HCT116 (cell line): ENCODE measurements at regions not wholly inside any gene's neighbourhood (a gene's known extent, or its start where the extent isn't known, plus 50 kb on each side); places are given as distances from the start of the nearest gene placed in this dataset.
"Not testable (repeated sequence)": the region's sequence is repeated elsewhere in the genome, so short reads cannot be mapped to it uniquely, and the experiment has no call there.

Source experiments
- ATAC-seq: fragments of 200-7000 bp; cut with Tn5 transposase; 2 replicates; pipeline ENCODE4 v1.9.1; 2020; ENCODE audit warnings: mild to moderate bottlenecking, moderate library complexity
- BruUV-seq: library from RNA; stranded (reverse); fragments of 400-500 nt; replicated peaks from 2 replicates; lab custom pipeline; 2021; lab: Mats Ljungman, UMichigan
- CTCF ChIA-PET: fragments of 300-600 bp; sonication (Branson Sonifier 250); formaldehyde crosslinking; loops from one replicate; lab custom pipeline; 2021; ENCODE audit warnings: antibody characterized with exemption; lab: Charles Lee
- POLR2A ChIA-PET: fragments of 300-600, 350-600 bp; sonication (Branson Sonifier 250); formaldehyde crosslinking; loops from one replicate; lab custom pipeline; 2021; ENCODE audit warnings: antibody characterized with exemption; lab: Charles Lee
- RAD21 ChIA-PET, 2 experiments: fragments of 300-600 bp; sonication (Branson Sonifier 250); formaldehyde crosslinking; loops; one replicate each; lab custom pipeline; 2023; ENCODE audit warnings: low total read pairs in 2 of 2; ENCODE audit not compliant: uncharacterized antibody in 2 of 2, unreplicated experiment in 2 of 2, low non-redundant PET in 1 of 2; lab: Charles Lee
- DNase-seq: peaks from one replicate; pipeline ENCODE4 v3.0.0-alpha.2; 2010; ENCODE audit warnings: low read depth, low spot score
- H2AFZ ChIP-seq: fragments of 200-600 bp; shearing (Covaris generic), sonication (generic); 2 replicates; pipeline ENCODE4 v1.6.1; 2017; ENCODE audit warnings: low read depth, mixed run types, mixed read lengths, antibody characterized with exemption, low read length; ENCODE audit not compliant: poor library complexity, severe bottlenecking
- H3K27ac ChIP-seq: 2 replicates; pipeline ENCODE4 v1.5.1; 2012; ENCODE audit warnings: low read depth, low read length
- H3K27me3 ChIP-seq: fragments of 200-600 bp; sonication (generic); 2 replicates; pipeline ENCODE4 v1.6.1; 2016; ENCODE audit warnings: mixed run types, low read length, mixed read lengths; ENCODE audit not compliant: insufficient read depth
- H3K36me3 ChIP-seq, 2 experiments: fragments of 200-500 bp in 1 of 2; fragments of 200-600 bp in 1 of 2; sonication (Bioruptor generic) in 1 of 2; sonication (generic) in 1 of 2; 2 replicates each; pipeline versions ENCODE4 v1.5.1 to v1.6.1; 2014 to 2016; ENCODE audit warnings: low read length in 2 of 2, inconsistent platforms in 1 of 2, mixed read lengths in 1 of 2, mixed run types in 1 of 2; ENCODE audit not compliant: insufficient read depth in 2 of 2, control insufficient read depth in 1 of 2
- H3K4me1 ChIP-seq, 2 experiments: fragments of 200-600 bp in 1 of 2; sonication (generic) in 1 of 2; 2 replicates each; pipeline versions ENCODE4 v1.5.1 to v1.6.1; 2012 to 2017; ENCODE audit warnings: low read length in 2 of 2, inconsistent platforms in 1 of 2, mild to moderate bottlenecking in 1 of 2, mixed read lengths in 1 of 2, mixed run types in 1 of 2, moderate library complexity in 1 of 2; ENCODE audit not compliant: insufficient read depth in 2 of 2, control insufficient read depth in 1 of 2
- H3K4me2 ChIP-seq: fragments of 200-600 bp; sonication (generic); 2 replicates; pipeline ENCODE4 v1.6.1; 2017; ENCODE audit warnings: mixed run types, low read length, mixed read lengths
- H3K4me3 ChIP-seq, 2 experiments: fragments of 200-600 bp in 1 of 2; sonication (generic) in 1 of 2; replicated peaks in 1 of 2; 2 replicates each; pipeline ENCODE4 v1.5.1; 2011 to 2016; ENCODE audit warnings: low read length in 2 of 2, control low read depth in 1 of 2, low read depth in 1 of 2, mild to moderate bottlenecking in 1 of 2, mixed read lengths in 1 of 2, mixed run types in 1 of 2
- H3K79me2 ChIP-seq: fragments of 200-600 bp; sonication (generic); 2 replicates; pipeline ENCODE4 v1.6.1; 2017; ENCODE audit warnings: mild to moderate bottlenecking, mixed run types, low read length, moderate library complexity, mixed read lengths; ENCODE audit not compliant: insufficient read depth
- H3K9ac ChIP-seq: fragments of 200-600 bp; sonication (generic); 2 replicates; pipeline ENCODE4 v1.6.1; 2016; ENCODE audit warnings: low read length, mixed read lengths
- H3K9me2 ChIP-seq: fragments of 200-600 bp; sonication (generic), shearing (Covaris generic); 2 replicates; pipeline ENCODE4 v1.6.1; 2017; ENCODE audit warnings: mixed run types, mild to moderate bottlenecking, moderate library complexity; ENCODE audit not compliant: insufficient read depth
- H3K9me3 ChIP-seq, 2 experiments: fragments of 200-500 bp in 1 of 2; fragments of 200-600 bp in 1 of 2; sonication (Bioruptor generic) in 1 of 2; sonication (generic) in 1 of 2; 2 replicates each; pipeline ENCODE4 v1.6.1; 2014 to 2017; ENCODE audit warnings: low read length in 2 of 2, mixed read lengths in 2 of 2, inconsistent platforms in 1 of 2, low read depth in 1 of 2, mild to moderate bottlenecking in 1 of 2, mixed run types in 1 of 2, moderate library complexity in 1 of 2; ENCODE audit not compliant: control insufficient read depth in 1 of 2, insufficient read depth in 1 of 2
- H4K20me1 ChIP-seq: fragments of 200-600 bp; sonication (generic), shearing (Covaris generic); 2 replicates; pipeline ENCODE4 v1.6.1; 2017; ENCODE audit warnings: mixed run types, mild to moderate bottlenecking, moderate library complexity; ENCODE audit not compliant: insufficient read depth
- ATF3 ChIP-seq: IDR thresholded peaks from 2 replicates; pipeline ENCODE4 v1.6.1; 2012
- CBX3 ChIP-seq: IDR thresholded peaks from 2 replicates; pipeline ENCODE4 v1.6.1; 2012; ENCODE audit warnings: low read depth
- CEBPB ChIP-seq: IDR thresholded peaks from 2 replicates; pipeline ENCODE4 v1.6.1; 2012; ENCODE audit warnings: low read depth
- EGR1 ChIP-seq: IDR thresholded peaks from 2 replicates; pipeline ENCODE4 v1.6.1; 2012; ENCODE audit warnings: low read depth
- ELF1 ChIP-seq: IDR thresholded peaks from 2 replicates; pipeline ENCODE4 v1.6.1; 2012; ENCODE audit warnings: low read depth, borderline replicate concordance
- EZH2 ChIP-seq: fragments of 200-600 bp; sonication (generic); IDR thresholded peaks from 2 replicates; pipeline ENCODE4 v1.6.1; 2017; ENCODE audit warnings: antibody characterized with exemption, mixed run types
- EZH2phosphoT487 ChIP-seq: fragments of 200-600 bp; IDR thresholded peaks from 2 replicates; pipeline ENCODE4 v1.6.1; 2018; ENCODE audit warnings: antibody characterized with exemption, borderline replicate concordance
- FOSL1 ChIP-seq: IDR thresholded peaks from 2 replicates; pipeline ENCODE4 v1.6.1; 2012; ENCODE audit warnings: low read depth
- JUND ChIP-seq: IDR thresholded peaks from 2 replicates; pipeline ENCODE4 v1.6.1; 2012
- POLR2A ChIP-seq: IDR thresholded peaks from 2 replicates; pipeline ENCODE4 v1.7.0; 2011; ENCODE audit warnings: borderline replicate concordance; ENCODE audit not compliant: insufficient read depth, insufficient read length; ENCODE audit errors: extremely low read depth
- POLR2AphosphoS5 ChIP-seq: IDR thresholded peaks from 2 replicates; pipeline ENCODE4 v1.6.1; 2011; ENCODE audit warnings: mild to moderate bottlenecking, low read depth, low read length, moderate library complexity
- RAD21 ChIP-seq: IDR thresholded peaks from 2 replicates; pipeline ENCODE4 v1.6.1; 2012; ENCODE audit warnings: low read depth, mild to moderate bottlenecking
- SIN3A ChIP-seq: IDR thresholded peaks from 2 replicates; pipeline ENCODE4 v1.6.1; 2012; ENCODE audit warnings: low read depth
- SP1 ChIP-seq: IDR thresholded peaks from 2 replicates; pipeline ENCODE4 v1.6.1; 2012; ENCODE audit warnings: low read depth
- TCF7L2 ChIP-seq: IDR thresholded peaks from 2 replicates; pipeline ENCODE4 v1.7.0; 2011; ENCODE audit warnings: borderline replicate concordance, inconsistent platforms; ENCODE audit not compliant: insufficient read depth, insufficient read length; ENCODE audit errors: extremely low read depth
- ZFX ChIP-seq: fragments of 450-650 bp; IDR thresholded peaks from 2 replicates; pipeline ENCODE4 v1.6.1; 2017
- ZNF274 ChIP-seq: fragments of 200-500 bp; sonication (Bioruptor generic); IDR thresholded peaks from 2 replicates; pipeline ENCODE4 v1.6.1; 2014; ENCODE audit warnings: mild to moderate bottlenecking, low read depth, low read length, inconsistent platforms
- intact Hi-C: fragments of 100-400 bp; cut with micrococcal nuclease; formaldehyde crosslinking; loops from 2 replicates; pipeline ENCODE4 v1.10.0; 2022

- H3K27ac ChIP-seq = no peak overlapping the region
- CTCF ChIA-PET = no interaction called here
- intact Hi-C loops = no loop called here
- no TSS peak for BruUV-seq
- POLR2A ChIA-PET = no interaction called here
- H3K4me1 ChIP-seq = no peaks in the 10 kb centered on the region
- no peak overlapping the region for H2AFZ ChIP-seq
- no peaks in the 10 kb centered on the region for H3K9me3 ChIP-seq
- H3K9ac ChIP-seq = no peak overlapping the region
- no peaks in the 10 kb centered on the region for H3K27me3 ChIP-seq
- H4K20me1 ChIP-seq = no peaks in the 10 kb centered on the region
- no peaks in the 10 kb centered on the region for H3K9me2 ChIP-seq
- TF ChIP-seq EZH2phosphoT487 (no peak), ATF3 (no peak), ZFX (no peak), EGR1 (no peak), POLR2A (no peak), RAD21 (no peak), ZNF274 (no peak), SIN3A (no peak), FOSL1 (no peak), JUND (no peak), CBX3 (no peak), ELF1 (no peak), EZH2 (no peak), SP1 (no peak), CEBPB (no peak), POLR2AphosphoS5 (no peak), TCF7L2 (no peak)
- H3K4me3 ChIP-seq = no peak overlapping the region
- DNase-seq (no peak), ATAC-seq (no peak)
- no peaks in the 10 kb centered on the region for H3K36me3 ChIP-seq
- RAD21 ChIA-PET = no interaction called here
- no peak overlapping the region for H3K4me2 ChIP-seq
- no peaks in the 10 kb centered on the region for H3K79me2 ChIP-seq
Observed at GRCh38 chr4:187090401-187090800, 366.7 kb upstream of the FAT1 start.

GRCh38 chr4:187090832-187091231 lies 367.2 kb upstream of the FAT1 start:
- intact Hi-C loops, H2AFZ ChIP-seq, ATAC-seq, H3K27ac ChIP-seq, DNase-seq, CTCF ChIA-PET, H3K9me3 ChIP-seq, H3K36me3 ChIP-seq, RAD21 ChIA-PET, BruUV-seq, POLR2A ChIA-PET, H4K20me1 ChIP-seq, H3K79me2 ChIP-seq, H3K27me3 ChIP-seq, H3K4me2 ChIP-seq, H3K4me1 ChIP-seq, H3K9me2 ChIP-seq, H3K4me3 ChIP-seq, H3K9ac ChIP-seq: not testable (repeated sequence)
